Glutamatergic neuron (in vitro differentiated cells): ENCODE measurements at regions not wholly inside any gene's neighbourhood (a gene's known extent, or its start where the extent isn't known, plus 50 kb on each side); places are given as distances from the start of the nearest gene placed in this dataset.
A peak's percentile ranks its signal among the peaks of the same experiment; 100 is the strongest.

Experiments
- DNase-seq: peaks from one replicate; pipeline ENCODE4 v3.0.0; 2022
- H3K27ac Mint-ChIP-seq: one replicate; pipeline ENCODE4 v1.8.0; 2020; ENCODE audit warnings: mild to moderate bottlenecking, mixed read lengths, inconsistent platforms; ENCODE audit not compliant: unreplicated experiment
- H3K27me3 Mint-ChIP-seq: one replicate; pipeline ENCODE4 v1.8.0; 2020; ENCODE audit warnings: mild to moderate bottlenecking, moderate library complexity, mixed read lengths, inconsistent platforms; ENCODE audit not compliant: unreplicated experiment
- H3K36me3 Mint-ChIP-seq: one replicate; pipeline ENCODE4 v1.8.0; 2020; ENCODE audit warnings: mild to moderate bottlenecking, mixed read lengths, inconsistent platforms; ENCODE audit not compliant: unreplicated experiment
- H3K4me1 Mint-ChIP-seq: one replicate; pipeline ENCODE4 v1.8.0; 2020; ENCODE audit warnings: mild to moderate bottlenecking, low read depth, mixed read lengths, inconsistent platforms; ENCODE audit not compliant: unreplicated experiment
- H3K4me3 Mint-ChIP-seq: one replicate; pipeline ENCODE4 v1.8.0; 2020; ENCODE audit warnings: mild to moderate bottlenecking, mixed read lengths, inconsistent platforms; ENCODE audit not compliant: unreplicated experiment
- H3K9me3 Mint-ChIP-seq: one replicate; pipeline ENCODE4 v1.8.0; 2020; ENCODE audit warnings: mild to moderate bottlenecking, moderate library complexity, mixed read lengths, inconsistent platforms; ENCODE audit not compliant: unreplicated experiment
- TF ChIP-seq, protein P1 (sequence below): fragments of 200-600 bp; sonication (generic); IDR thresholded peaks from one replicate; pipeline ENCODE4 v1.5.0; 2021; ENCODE audit not compliant: partially characterized antibody, unreplicated experiment

- no peak overlapping the region for H3K27ac Mint-ChIP-seq
- H3K27me3 Mint-ChIP-seq, result peaks cover 3% of the 10 kb centered on the region
- peaks cover 34% of the 10 kb centered on the region for H3K4me1 Mint-ChIP-seq
- H3K9me3 Mint-ChIP-seq, result no peaks in the 10 kb centered on the region
- H3K36me3 Mint-ChIP-seq, result no peaks in the 10 kb centered on the region
- no peak overlapping the region for H3K4me3 Mint-ChIP-seq
- TF ChIP-seq, protein P1, sequence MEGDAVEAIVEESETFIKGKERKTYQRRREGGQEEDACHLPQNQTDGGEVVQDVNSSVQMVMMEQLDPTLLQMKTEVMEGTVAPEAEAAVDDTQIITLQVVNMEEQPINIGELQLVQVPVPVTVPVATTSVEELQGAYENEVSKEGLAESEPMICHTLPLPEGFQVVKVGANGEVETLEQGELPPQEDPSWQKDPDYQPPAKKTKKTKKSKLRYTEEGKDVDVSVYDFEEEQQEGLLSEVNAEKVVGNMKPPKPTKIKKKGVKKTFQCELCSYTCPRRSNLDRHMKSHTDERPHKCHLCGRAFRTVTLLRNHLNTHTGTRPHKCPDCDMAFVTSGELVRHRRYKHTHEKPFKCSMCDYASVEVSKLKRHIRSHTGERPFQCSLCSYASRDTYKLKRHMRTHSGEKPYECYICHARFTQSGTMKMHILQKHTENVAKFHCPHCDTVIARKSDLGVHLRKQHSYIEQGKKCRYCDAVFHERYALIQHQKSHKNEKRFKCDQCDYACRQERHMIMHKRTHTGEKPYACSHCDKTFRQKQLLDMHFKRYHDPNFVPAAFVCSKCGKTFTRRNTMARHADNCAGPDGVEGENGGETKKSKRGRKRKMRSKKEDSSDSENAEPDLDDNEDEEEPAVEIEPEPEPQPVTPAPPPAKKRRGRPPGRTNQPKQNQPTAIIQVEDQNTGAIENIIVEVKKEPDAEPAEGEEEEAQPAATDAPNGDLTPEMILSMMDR, result no peak
- no peak for DNase-seq
These were observed 228.5 kb upstream of the B3GAT1 start for GRCh38 chr11:134640536-134640935.

DNA sequence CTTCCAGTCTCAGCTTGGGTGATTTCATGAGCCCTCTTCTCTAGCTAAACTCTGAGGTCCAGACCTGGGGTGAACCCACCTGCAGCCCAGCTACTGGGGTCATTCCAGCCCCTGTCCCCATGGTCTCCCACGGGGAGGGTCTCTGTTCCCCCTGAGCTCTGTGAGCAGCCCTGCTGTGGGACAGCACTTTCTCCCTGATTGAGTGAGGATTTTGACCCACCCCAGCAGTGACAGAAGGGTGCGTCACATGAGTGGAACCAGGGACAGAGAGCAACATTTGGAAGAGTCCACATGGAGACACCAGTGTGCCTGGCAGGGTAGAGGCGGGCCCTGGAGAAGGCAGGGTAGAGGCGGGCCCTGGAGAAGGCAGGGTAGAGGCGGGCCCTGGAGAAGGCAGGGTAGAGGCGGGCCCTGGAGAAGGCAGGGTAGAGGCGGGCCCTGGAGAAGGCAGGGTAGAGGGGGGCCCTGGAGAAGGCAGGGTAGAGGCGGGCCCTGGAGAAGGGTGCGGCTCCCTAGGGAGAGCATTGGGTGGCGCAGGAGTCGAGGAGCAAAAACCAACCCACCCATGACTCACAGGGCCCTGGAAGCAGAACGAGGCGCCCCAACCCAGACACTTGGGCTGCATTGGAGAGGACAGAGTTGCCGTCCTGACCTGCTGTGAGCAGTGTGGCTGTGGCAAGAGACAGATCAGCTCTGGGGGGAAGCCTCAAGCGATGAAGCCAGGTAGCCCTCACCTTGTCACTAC is 227.7 kb upstream of the B3GAT1 start:
- H3K27ac Mint-ChIP-seq, result no peak overlapping the region
- peaks cover 30% of the 10 kb centered on the region for H3K4me1 Mint-ChIP-seq
- peak overlapping the region; percentile 38 for H3K4me3 Mint-ChIP-seq
- no peaks in the 10 kb centered on the region for H3K36me3 Mint-ChIP-seq
- peaks cover 3% of the 10 kb centered on the region for H3K27me3 Mint-ChIP-seq
- H3K9me3 Mint-ChIP-seq, result peaks cover 1% of the 10 kb centered on the region
- no peak for DNase-seq
- TF ChIP-seq, protein P1, result no peak

GRCh38 chr11:134638796-134639430 is 226.9 kb upstream of the B3GAT1 start:
- no peaks in the 10 kb centered on the region for H3K36me3 Mint-ChIP-seq
- peaks cover 1% of the 10 kb centered on the region for H3K9me3 Mint-ChIP-seq
- TF ChIP-seq, protein P1, result no peak
- DNase-seq, result no peak
- peaks cover 29% of the 10 kb centered on the region for H3K4me1 Mint-ChIP-seq
- no peak overlapping the region for H3K27ac Mint-ChIP-seq
- H3K4me3 Mint-ChIP-seq, result no peak overlapping the region
- peaks cover 1% of the 10 kb centered on the region for H3K27me3 Mint-ChIP-seq

GRCh38 chr11:134637091-134638015 is 225.3 kb upstream of the B3GAT1 start:
- no peak for DNase-seq
- Mint-ChIP-seq H3K27me3 (no peaks in the 10 kb centered on the region), H3K27ac (peak overlapping the region; percentile 13), H3K36me3 (no peaks in the 10 kb centered on the region), H3K9me3 (peaks cover 1% of the 10 kb centered on the region), H3K4me3 (no peak overlapping the region), H3K4me1 (peaks cover 29% of the 10 kb centered on the region)
- TF ChIP-seq, protein P1, result no peak
